Left cardiac atrium (tissue), 4 donors: ENCODE measurements at regions not wholly inside any gene's neighbourhood (a gene's known extent, or its start where the extent isn't known, plus 50 kb on each side); places are given as distances from the start of the nearest gene placed in this dataset.
"Not testable (repeated sequence)": the region's sequence is repeated elsewhere in the genome, so short reads cannot be mapped to it uniquely, and the experiment has no call there.

ENCODE experiments used
- ATAC-seq, 2 donors: fragments of 200-7000 bp; cut with Tn5 transposase; one replicate each; pipeline ENCODE4 v1.9.1; 2020; ENCODE audit warnings: mild to moderate bottlenecking in 2 of 2, moderate library complexity in 2 of 2
- DNase-seq: peaks from one replicate; pipeline ENCODE4 v3.0.0-alpha.2; 2020
- intact Hi-C, 2 donors: fragments of 100-400 bp; cut with DNase I; formaldehyde crosslinking; loops; one replicate each; pipeline versions ENCODE4 v1.14.1 to v1.15.1; 2022 to 2023
- donor health status: DM: no; HTN: yes; CAD: no.
- donor health status: DM: no; HTN: yes; CAD: no; lungs with severe emphysema.
- donor health status: DM: yes; HTN: yes; CAD: no.
- donor health status: Dilated cardiomyopathy.

DNA sequence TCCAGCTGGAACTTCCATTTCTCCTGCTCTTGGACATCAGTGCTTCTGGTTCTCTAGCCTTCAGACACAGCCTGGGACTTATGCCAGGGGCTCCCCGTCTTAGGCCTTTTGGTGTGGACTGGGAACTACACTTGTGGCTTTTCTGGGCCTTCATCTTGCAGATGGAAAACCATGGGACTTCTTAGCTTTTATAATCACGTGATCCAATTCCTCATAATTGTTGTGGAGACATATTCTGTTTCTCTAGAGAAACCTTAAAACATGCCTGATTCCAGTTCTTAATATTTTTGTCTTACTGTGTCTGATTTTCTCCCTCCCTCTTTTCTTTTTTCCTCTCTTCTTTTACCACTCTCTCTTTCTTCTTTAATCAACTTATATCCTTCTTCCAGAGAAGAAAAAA is 224.2 kb upstream of the FOXP2 start:
- ATAC-seq: no peak
- intact Hi-C loops: no loop called here
- DNase-seq: no peak

DNA sequence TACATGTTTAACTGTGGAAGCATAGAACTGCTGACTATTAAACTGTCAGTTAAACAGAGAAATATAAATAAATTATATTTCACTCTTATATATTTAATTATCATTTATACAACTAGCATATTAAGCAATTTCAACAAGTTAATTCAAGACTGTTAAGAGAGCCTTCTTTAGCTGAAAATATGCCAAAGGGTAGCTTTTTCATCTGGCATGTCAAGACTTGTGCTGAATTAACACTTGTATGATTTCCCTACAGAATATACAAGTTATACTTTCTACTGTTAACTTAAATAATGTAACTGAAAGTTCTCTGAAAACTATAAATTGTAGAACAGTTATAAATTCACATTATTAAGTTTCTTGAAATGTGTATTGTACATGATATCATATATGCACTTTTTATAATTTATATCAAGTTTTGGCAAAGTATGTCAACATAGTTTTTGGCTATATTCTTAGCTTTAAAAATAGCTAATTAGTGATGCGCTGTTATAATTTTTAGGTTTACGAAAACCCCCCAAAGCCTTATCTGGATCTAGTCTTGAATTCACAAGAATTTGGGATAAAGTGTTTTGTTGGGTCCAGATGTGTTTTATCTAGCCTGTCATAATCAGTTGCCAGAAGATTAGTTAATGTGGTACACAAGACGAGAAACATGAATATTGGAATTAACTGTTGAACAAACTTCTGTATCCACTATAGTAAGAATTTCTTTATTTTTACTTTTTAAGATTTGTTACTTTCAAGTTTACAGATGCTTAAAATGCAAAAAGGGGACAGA is 231.1 kb upstream of the FOXP2 start:
- intact Hi-C loops: no loop called here
- ATAC-seq (no peak), DNase-seq (no peak)

DNA sequence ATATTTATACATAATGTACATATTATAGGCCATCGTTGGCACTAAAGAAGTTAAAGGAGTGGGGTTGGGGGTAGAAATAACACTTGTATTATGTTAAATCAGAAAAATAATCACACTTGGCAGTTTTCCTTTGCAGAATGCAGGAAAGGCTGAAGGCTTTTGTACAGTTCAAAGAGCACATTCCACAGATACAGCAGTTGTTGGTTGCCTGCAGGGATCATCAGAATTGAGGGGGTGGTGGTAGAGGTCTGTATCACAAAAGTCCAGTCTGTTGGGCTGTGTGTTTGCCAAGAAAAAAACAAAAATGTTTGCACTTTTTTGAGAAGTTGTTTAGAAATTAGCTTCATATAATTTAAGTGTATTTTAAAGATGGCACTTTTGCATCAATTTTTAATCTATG is 231.8 kb upstream of the FOXP2 start:
- ATAC-seq: no peak

GRCh38 chr7:114181280-114181679 is 233.3 kb upstream of the FOXP2 start:
- intact Hi-C loops: no loop called here
- DNase-seq (no peak), ATAC-seq (no peak)

More for the DNA sequence above, 231.8 kb upstream of the FOXP2 start:
- intact Hi-C loops: no loop called here
- no peak for DNase-seq

DNA sequence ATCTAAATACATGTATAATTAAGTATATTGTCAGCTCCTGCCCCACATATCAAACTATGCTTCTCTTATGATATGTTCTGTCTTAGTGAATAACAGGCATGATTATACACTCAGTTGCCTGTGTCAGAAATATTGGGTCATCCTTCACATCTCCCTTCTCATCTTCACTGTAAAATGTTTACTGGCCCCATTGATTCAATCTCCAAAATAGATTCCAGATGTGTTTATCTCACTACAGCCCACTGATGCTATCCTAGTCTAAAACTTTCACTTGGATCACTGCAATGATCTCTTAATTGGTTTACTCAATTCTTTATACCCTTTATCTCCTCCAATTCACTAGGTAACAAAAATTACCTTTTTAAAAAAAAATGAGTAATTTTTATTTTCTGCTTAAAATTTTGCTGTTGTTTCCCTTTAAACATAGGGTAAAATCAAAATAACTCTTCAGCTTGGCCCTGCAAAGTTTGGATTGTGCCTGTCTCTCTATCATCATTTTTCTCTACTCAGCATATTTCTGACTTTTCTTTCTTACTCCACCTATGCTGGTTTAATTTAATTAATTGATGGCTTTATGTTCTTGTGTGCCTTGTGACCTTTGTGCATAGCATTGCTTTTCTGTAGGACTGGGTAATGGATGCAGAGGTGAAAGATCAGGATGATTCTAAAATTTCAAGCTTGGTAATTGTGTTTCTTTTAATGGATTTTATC is 233.9 kb upstream of the FOXP2 start:
- ATAC-seq (no peak), DNase-seq (no peak)
- intact Hi-C loops: no loop called here

GRCh38 chr7:114175125-114175524 is 239.5 kb upstream of the FOXP2 start:
- no peak for DNase-seq
- intact Hi-C loops: no loop called here
- ATAC-seq: no peak

GRCh38 chr7:114173170-114173890 is 241.3 kb upstream of the FOXP2 start:
- intact Hi-C loops: no loop called here
- DNase-seq (no peak), ATAC-seq (no peak)

GRCh38 chr7:114169389-114169788 is 245.2 kb upstream of the FOXP2 start:
- ATAC-seq, intact Hi-C loops, DNase-seq: not testable (repeated sequence)

- DNase-seq: no peak
- no peak for ATAC-seq
- intact Hi-C loops: no loop called here
These were observed 242.1 kb upstream of the PPP1R3A start for GRCh38 chr7:114160925-114161324.

GRCh38 chr7:114158854-114159253 is 240.0 kb upstream of the PPP1R3A start:
- no peak for ATAC-seq
- no peak for DNase-seq
- intact Hi-C loops: no loop called here

DNA sequence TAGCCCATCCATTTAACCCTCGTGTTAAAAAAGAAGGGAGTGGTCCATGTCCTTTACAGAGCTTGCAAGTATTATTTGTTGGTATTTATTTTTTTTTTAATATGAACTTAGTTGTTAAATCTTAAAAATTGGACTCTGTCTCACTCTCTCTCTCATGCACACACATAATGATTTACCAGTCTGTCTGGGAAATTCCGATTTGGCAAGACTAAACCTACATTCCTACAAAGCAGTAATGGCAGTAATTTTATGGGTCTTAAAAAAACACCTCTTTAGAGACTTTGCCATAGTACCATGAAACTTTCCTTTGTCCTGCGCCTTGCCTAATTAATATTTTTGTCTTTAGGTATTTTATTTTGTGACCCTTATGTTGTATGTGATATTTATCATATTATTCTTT is 239.5 kb upstream of the PPP1R3A start:
- DNase-seq (no peak), ATAC-seq (no peak)
- intact Hi-C loops: no loop called here

GRCh38 chr7:114156178-114156577 is 237.4 kb upstream of the PPP1R3A start:
- no peak for DNase-seq
- intact Hi-C loops: no loop called here
- ATAC-seq: no peak

- DNase-seq: no peak
- intact Hi-C loops: no loop called here
- no peak for ATAC-seq
These were observed 236.6 kb upstream of the PPP1R3A start for GRCh38 chr7:114155116-114156110.

- intact Hi-C loops: no loop called here
- DNase-seq: no peak
- no peak for ATAC-seq
These were observed 234.9 kb upstream of the PPP1R3A start for GRCh38 chr7:114153700-114154099.

- no peak for DNase-seq
- ATAC-seq: no peak
- intact Hi-C loops: no loop called here
These were observed 233.6 kb upstream of the PPP1R3A start for GRCh38 chr7:114152314-114152938.

- ATAC-seq (no peak), DNase-seq (no peak)
- intact Hi-C loops: no loop called here
These were observed 233.0 kb upstream of the PPP1R3A start for GRCh38 chr7:114151777-114152176.

- no peak for DNase-seq
- intact Hi-C loops: no loop called here
- no peak for ATAC-seq
These were observed 231.9 kb upstream of the PPP1R3A start for GRCh38 chr7:114150689-114151088.

GRCh38 chr7:114148779-114149178 is 230.0 kb upstream of the PPP1R3A start:
- ATAC-seq: no peak
- no peak for DNase-seq
- intact Hi-C loops: no loop called here

- ATAC-seq: no peak
- intact Hi-C loops: no loop called here
- DNase-seq: no peak
These were observed 222.6 kb upstream of the PPP1R3A start for GRCh38 chr7:114141415-114141814.
